Esophagus squamous epithelium (tissue), 4 donors: ENCODE measurements at regions not wholly inside any gene's neighbourhood (a gene's known extent, or its start where the extent isn't known, plus 50 kb on each side); places are given as distances from the start of the nearest gene placed in this dataset.
"Not testable (repeated sequence)": the region's sequence is repeated elsewhere in the genome, so short reads cannot be mapped to it uniquely, and the experiment has no call there.

Experiments used
- POLR2A ChIP-seq, 4 donors: fragments of 450-650 bp; IDR thresholded peaks; one replicate each; pipeline ENCODE4 v1.6.1; 2017; ENCODE audit warnings: antibody characterized with exemption in 4 of 4, mild to moderate bottlenecking in 4 of 4, moderate library complexity in 3 of 4
- TF ChIP-seq, protein P1 (sequence below), 6 experiments: fragments of 450-650 bp in 4 of 6; fragments of 200-600 bp in 2 of 6; sonication (generic) in 2 of 6; IDR thresholded peaks; one replicate each; pipeline ENCODE4 v1.5.1; 2016 to 2019; ENCODE audit warnings: antibody characterized with exemption in 6 of 6, mild to moderate bottlenecking in 4 of 6, moderate library complexity in 4 of 6

DNA sequence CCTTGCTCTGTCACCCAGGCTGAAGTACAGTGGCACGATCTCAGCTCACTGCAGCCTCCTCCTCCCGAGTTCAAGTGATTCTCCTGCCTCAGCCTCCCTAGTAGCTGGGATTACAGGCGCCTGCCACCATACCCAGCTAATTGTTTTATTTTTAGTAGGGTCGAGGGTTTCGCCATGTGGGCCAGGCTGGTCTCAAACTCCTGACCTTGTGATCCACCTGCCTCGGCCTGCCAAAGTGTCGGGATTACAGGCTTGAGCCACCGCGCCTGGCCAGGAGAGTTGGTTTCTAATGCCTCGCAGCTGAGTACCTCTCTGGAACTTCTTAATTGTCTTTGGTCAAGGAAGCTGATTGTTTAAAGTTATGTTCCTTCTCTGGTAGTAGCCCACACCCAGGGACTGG, 702.7 kb upstream of the SLITRK6 start:
- TF ChIP-seq, protein P1, sequence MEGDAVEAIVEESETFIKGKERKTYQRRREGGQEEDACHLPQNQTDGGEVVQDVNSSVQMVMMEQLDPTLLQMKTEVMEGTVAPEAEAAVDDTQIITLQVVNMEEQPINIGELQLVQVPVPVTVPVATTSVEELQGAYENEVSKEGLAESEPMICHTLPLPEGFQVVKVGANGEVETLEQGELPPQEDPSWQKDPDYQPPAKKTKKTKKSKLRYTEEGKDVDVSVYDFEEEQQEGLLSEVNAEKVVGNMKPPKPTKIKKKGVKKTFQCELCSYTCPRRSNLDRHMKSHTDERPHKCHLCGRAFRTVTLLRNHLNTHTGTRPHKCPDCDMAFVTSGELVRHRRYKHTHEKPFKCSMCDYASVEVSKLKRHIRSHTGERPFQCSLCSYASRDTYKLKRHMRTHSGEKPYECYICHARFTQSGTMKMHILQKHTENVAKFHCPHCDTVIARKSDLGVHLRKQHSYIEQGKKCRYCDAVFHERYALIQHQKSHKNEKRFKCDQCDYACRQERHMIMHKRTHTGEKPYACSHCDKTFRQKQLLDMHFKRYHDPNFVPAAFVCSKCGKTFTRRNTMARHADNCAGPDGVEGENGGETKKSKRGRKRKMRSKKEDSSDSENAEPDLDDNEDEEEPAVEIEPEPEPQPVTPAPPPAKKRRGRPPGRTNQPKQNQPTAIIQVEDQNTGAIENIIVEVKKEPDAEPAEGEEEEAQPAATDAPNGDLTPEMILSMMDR (IDR thresholded peaks at IDR 0.05) = not testable (repeated sequence)
- not testable (repeated sequence) for TF ChIP-seq POLR2A (IDR thresholded peaks at IDR 0.05)
